Skeletal muscle tissue (tissue), 3 donors: ENCODE measurements at regions not wholly inside any gene's neighbourhood (a gene's known extent, or its start where the extent isn't known, plus 50 kb on each side); places are given as distances from the start of the nearest gene placed in this dataset.

Experiments used
- H3K27ac ChIP-seq: one replicate; pipeline ENCODE4 v1.7.0; 2013; ENCODE audit warnings: mild to moderate bottlenecking, low read depth, low read length, inconsistent platforms
- H3K27me3 ChIP-seq, 3 donors: one replicate each; pipeline ENCODE4 v1.7.0; 2013; ENCODE audit warnings: low read length in 3 of 3; ENCODE audit not compliant: control insufficient read depth in 3 of 3, insufficient read depth in 3 of 3
- H3K36me3 ChIP-seq, 3 donors: one replicate each; pipeline ENCODE4 v1.7.0; 2013; ENCODE audit warnings: low read length in 3 of 3; ENCODE audit not compliant: control insufficient read depth in 3 of 3, insufficient read depth in 3 of 3
- H3K4me1 ChIP-seq, 3 donors: one replicate each; pipeline ENCODE4 v1.7.0; 2013; ENCODE audit warnings: low read length in 3 of 3, mild to moderate bottlenecking in 3 of 3; ENCODE audit not compliant: control insufficient read depth in 3 of 3, insufficient read depth in 3 of 3
- H3K4me3 ChIP-seq, 3 donors: one replicate each; pipeline ENCODE4 v1.7.0; 2013; ENCODE audit warnings: low read length in 3 of 3
- H3K9ac ChIP-seq, 3 donors: one replicate each; pipeline ENCODE4 v1.7.0; 2013; ENCODE audit warnings: low read length in 3 of 3, mild to moderate bottlenecking in 3 of 3, moderate library complexity in 2 of 3, low read depth in 1 of 3
- H3K9me3 ChIP-seq, 3 donors: one replicate each; pipeline ENCODE4 v1.7.0; 2013; ENCODE audit warnings: low read length in 3 of 3; ENCODE audit not compliant: control insufficient read depth in 3 of 3
- donor health status: Osteomylitis.

DNA sequence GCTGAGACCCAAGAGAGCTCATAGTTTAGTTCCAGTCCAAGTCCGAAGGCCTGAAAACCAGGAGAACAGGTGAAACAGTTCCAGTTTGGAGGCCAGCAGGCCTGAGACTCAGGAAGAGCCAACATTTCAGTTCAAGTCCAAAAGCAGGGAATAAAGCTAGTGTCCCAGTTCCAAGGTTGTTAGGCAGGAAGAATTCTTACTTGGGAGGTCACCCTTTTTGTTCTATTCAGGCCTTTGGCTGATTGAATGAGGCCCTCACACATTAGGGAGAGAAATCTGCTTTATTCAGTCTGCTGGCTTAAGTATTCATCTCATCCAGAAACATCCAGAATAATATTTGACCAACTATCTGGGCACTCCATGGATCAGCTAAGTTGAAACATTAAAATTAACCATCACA lies 294.6 kb downstream of the PCNX1 start:
- no peak overlapping the region for H3K27ac ChIP-seq
- no peaks in the 10 kb centered on the region for H3K36me3 ChIP-seq
- H3K9ac ChIP-seq = no peak overlapping the region
- no peaks in the 10 kb centered on the region for H3K9me3 ChIP-seq
- H3K4me3 ChIP-seq = no peak overlapping the region
- peaks cover 0 to under 1% (median 0%) of the 10 kb centered on the region in 3 donors for H3K4me1 ChIP-seq
- no peaks in the 10 kb centered on the region for H3K27me3 ChIP-seq

DNA sequence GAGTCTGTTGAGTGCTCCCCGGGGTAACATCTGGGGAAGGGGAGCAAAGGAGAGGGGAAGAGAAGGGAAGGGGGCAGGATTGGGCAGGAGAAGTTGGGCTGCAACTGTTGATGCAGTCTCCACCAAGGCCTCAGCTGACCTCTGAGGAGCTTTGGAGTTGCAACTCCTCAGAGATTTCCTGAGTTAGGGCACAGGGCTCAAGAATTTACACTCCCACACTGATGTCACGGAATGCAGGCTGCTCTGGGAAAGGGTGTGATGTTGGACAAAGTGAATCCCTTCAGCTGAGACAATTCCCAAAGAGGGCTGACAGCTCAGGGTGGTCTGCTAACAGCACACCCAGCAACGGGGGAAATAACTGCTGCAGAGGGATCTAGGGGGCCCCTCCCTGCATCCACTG lies 295.6 kb downstream of the PCNX1 start:
- H3K9me3 ChIP-seq = no peaks in the 10 kb centered on the region
- no peak overlapping the region for H3K27ac ChIP-seq
- H3K4me3 ChIP-seq = no peak overlapping the region
- no peaks in the 10 kb centered on the region for H3K36me3 ChIP-seq
- H3K9ac ChIP-seq = no peak overlapping the region
- H3K27me3 ChIP-seq = no peaks in the 10 kb centered on the region
- H3K4me1 ChIP-seq = peaks cover 0 to 2% (median 0%) of the 10 kb centered on the region in 3 donors

DNA sequence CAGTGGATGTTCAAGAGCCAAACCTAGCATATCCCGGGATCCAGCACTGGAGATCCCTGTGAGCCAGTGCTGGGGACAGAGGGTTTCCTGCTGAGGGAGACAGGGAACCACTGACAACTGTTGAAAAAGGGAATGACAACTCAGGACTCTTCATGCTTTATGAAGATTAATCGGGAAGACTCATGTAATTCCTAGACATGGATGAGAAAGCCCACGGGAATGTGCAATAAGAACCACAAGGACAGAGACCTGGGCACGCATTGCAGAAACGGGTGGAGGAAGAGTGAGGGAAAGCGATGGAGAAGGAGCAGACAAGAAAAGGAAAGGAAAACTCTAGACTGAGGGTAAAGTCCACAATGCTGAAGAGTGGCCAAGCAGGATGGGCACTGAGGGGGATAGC lies 296.0 kb downstream of the PCNX1 start:
- no peaks in the 10 kb centered on the region for H3K27me3 ChIP-seq
- no peak overlapping the region for H3K27ac ChIP-seq
- no peak overlapping the region for H3K4me3 ChIP-seq
- H3K9ac ChIP-seq = no peak overlapping the region
- H3K9me3 ChIP-seq = no peaks in the 10 kb centered on the region
- no peaks in the 10 kb centered on the region for H3K36me3 ChIP-seq
- H3K4me1 ChIP-seq = peaks cover 0 to 2% (median 0%) of the 10 kb centered on the region in 3 donors

DNA sequence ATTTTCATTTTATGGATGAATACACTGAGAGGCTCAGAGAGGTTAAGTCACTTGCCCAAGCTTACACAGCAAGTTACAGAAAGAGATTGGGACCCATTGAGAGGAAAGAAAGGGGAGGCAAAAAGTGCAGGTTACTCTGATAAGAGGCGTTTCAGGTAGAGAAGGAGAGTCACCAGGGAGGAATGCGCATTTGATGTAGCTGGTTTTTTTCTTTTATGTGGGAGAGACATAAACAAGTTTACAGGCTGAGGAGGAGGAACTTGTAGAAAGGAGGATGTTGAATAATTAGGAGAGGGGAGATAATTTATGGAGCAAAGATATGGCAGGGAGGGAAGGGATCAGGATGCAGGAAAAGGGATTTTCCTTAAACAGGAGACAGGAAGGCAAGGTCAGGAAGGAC lies 297.0 kb downstream of the PCNX1 start:
- H3K36me3 ChIP-seq = no peaks in the 10 kb centered on the region
- no peak overlapping the region for H3K9ac ChIP-seq
- H3K4me1 ChIP-seq = peaks cover 0 to 2% (median 0%) of the 10 kb centered on the region in 3 donors
- H3K9me3 ChIP-seq = no peaks in the 10 kb centered on the region
- no peak overlapping the region for H3K4me3 ChIP-seq
- H3K27me3 ChIP-seq = no peaks in the 10 kb centered on the region
- H3K27ac ChIP-seq = no peak overlapping the region

DNA sequence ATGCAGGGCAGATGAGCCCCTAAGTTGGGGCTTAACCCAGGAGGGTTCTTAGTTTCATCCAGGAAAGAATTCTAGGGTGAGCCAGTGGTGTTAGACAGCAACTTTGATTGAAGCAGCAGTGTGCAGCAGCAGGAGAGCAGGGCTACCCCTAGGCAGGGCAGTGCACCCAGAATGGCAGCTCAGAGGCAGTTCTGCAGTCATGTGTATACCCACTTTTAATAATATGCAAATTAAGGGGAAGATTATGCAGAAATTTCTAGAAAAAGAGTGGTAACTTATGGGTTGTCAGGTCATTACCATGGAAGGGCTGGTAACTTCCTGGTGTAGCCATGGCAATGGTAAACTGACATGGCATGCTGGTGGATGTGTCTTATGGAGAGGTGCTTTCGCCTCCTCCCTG lies 297.5 kb downstream of the PCNX1 start:
- Histone ChIP-seq H3K4me3 (no peak overlapping the region), H3K36me3 (no peaks in the 10 kb centered on the region)

DNA sequence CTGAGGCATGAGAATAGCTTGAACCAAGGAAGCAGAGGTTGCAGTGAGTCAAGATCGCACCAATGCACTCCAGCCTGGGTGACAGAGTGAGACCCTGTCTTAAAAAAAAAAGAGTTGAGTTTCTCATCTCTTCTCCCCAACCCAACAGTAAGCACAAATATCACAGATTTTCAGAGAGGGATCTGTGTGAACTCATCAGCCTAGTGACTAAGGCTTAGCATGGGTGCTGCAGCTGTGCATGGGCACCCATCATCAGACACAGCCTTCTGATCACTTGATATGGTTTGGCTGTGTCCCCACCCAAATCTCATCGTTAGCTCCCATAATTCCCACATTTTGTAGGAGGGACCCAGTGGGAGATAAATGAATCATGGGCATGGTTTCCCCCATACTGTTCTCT lies 298.9 kb downstream of the PCNX1 start:
- no peaks in the 10 kb centered on the region for H3K9me3 ChIP-seq
- H3K4me1 ChIP-seq = peaks cover 0 to 2% (median 0%) of the 10 kb centered on the region in 3 donors
- no peak overlapping the region for H3K27ac ChIP-seq
- no peaks in the 10 kb centered on the region for H3K36me3 ChIP-seq
- H3K9ac ChIP-seq = no peak overlapping the region
- no peak overlapping the region for H3K4me3 ChIP-seq
- H3K27me3 ChIP-seq = no peaks in the 10 kb centered on the region

More for the DNA sequence above, 297.5 kb downstream of the PCNX1 start:
- Histone ChIP-seq H3K27ac (no peak overlapping the region), H3K9me3 (no peaks in the 10 kb centered on the region), H3K4me1 (peaks cover 0 to 2% (median 0%) of the 10 kb centered on the region in 3 donors), H3K9ac (no peak overlapping the region), H3K27me3 (no peaks in the 10 kb centered on the region)

DNA sequence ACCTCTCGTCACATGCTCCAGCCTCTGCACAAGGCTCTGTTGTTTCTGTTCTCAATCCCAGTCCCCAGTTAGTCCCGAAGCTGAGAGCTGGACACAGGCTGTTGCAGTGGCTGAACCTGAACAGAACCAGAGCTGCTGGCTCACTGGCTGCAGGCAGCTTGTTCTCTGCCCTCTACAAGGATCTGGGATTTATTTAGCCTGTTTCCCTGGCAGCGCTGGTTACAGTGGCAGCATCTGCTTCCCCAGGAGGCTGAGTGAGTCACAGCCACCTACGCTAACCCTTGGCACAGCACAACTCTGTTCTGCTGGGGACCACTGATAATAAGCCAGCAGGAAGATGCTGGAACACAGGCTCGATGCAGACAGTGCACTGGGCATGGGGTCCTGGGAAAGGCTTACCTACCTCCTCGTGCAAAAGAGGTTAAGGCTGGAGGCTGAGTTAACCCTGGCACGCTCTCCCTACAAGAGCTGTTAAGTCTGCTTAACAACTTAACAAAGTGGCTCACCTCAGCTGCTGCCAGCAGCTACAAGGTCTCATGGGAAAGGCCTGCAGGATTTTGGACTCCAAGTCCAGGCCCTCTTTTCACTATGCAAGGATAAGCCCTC lies 299.6 kb downstream of the PCNX1 start:
- Histone ChIP-seq H3K9me3 (no peaks in the 10 kb centered on the region), H3K27me3 (no peaks in the 10 kb centered on the region), H3K9ac (no peak overlapping the region), H3K36me3 (no peaks in the 10 kb centered on the region), H3K27ac (no peak overlapping the region), H3K4me3 (no peak overlapping the region), H3K4me1 (peaks cover 0 to 2% (median 0%) of the 10 kb centered on the region in 3 donors)

DNA sequence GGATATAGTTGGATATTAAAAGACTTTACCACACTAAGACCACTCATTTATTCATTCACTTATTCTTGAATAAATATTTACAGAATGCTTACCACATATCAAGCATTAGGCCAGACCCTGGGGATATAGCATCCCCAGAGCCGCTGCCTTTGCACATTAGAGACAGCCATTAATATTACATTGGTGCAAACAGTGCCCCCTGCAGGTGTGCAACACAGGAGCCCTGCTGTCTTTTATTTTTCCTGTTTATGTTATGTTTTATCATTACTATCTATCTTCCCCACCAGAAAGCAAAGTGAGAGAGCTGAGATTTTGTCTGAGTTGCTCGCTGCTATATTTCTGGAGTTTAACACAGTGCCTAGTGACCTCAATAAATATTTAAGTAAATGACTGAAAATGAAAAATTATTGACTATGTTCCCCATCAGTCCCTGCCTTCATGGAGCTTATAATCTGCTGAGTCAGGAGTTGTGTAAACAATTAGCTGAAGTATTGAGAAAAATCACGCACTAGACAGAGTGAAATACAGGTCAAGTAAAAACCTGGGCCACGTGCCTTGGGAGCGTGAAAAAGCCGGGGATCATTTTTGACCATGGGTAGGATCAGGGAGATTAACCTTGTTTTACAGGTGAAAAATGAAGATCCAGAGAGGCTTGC lies 301.6 kb downstream of the PCNX1 start:
- Histone ChIP-seq H3K36me3 (no peaks in the 10 kb centered on the region), H3K27ac (no peak overlapping the region), H3K9me3 (no peaks in the 10 kb centered on the region), H3K4me3 (no peak overlapping the region), H3K4me1 (peaks cover 0 to 2% (median 0%) of the 10 kb centered on the region in 3 donors), H3K9ac (no peak overlapping the region), H3K27me3 (peaks cover 0 to 4% (median 0%) of the 10 kb centered on the region in 3 donors)

DNA sequence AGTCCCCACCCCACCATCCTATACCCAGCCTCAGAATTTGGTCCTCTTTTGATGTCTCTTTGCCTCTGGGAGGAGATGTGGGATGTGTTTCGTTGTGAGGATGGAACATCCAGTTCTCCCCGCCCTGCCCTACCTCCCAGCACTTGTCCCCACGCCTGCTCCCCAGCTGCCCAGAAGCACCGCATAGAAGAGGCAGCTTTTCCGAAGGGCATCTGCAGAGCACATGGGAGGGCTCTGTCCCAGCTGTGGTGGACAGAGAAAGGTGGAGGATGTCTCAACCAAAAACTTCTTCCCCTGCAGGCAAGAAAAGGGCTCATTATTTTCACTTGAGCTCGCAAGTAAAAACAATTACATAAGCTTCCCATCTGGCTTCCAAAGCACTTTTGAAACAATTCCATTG lies 302.6 kb downstream of the PCNX1 start:
- peaks cover 0 to 6% (median 0%) of the 10 kb centered on the region in 3 donors for H3K27me3 ChIP-seq
- peaks cover 0 to 2% (median 0%) of the 10 kb centered on the region in 3 donors for H3K4me1 ChIP-seq
- no peak overlapping the region for H3K27ac ChIP-seq
- no peaks in the 10 kb centered on the region for H3K36me3 ChIP-seq
- H3K4me3 ChIP-seq = no peak overlapping the region
- H3K9me3 ChIP-seq = no peaks in the 10 kb centered on the region
- no peak overlapping the region for H3K9ac ChIP-seq

DNA sequence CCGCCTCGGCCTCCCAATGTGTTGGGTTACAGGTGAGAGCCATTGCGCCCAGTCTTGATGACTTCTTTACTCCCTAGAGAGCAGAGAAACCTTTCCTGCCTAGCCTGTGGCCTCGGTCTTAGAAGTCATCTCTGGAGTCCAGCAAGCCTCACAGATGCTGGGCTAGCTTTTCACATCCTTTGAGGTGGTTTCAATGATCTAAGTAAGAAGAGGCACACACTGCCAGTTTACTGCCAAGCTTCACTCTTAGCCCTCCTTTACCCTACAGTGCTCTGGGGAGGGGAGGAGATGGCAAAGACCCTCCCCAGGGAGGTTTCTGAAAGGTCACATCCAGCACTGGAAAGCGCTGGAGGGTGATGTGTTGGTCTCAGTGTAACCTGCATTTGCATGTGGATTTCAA lies 304.8 kb downstream of the PCNX1 start:
- H3K9me3 ChIP-seq = no peaks in the 10 kb centered on the region

More for the DNA sequence above, 304.8 kb downstream of the PCNX1 start:
- Histone ChIP-seq H3K27ac (no peak overlapping the region), H3K36me3 (no peaks in the 10 kb centered on the region), H3K9ac (no peak overlapping the region), H3K27me3 (peaks cover 0 to 10% (median 0%) of the 10 kb centered on the region in 3 donors), H3K4me1 (no peaks in the 10 kb centered on the region), H3K4me3 (no peak overlapping the region)
